HepG2 (cell line): ENCODE measurements at regions not wholly inside any gene's neighbourhood (a gene's known extent, or its start where the extent isn't known, plus 50 kb on each side); places are given as distances from the start of the nearest gene placed in this dataset.
A peak's percentile ranks its signal among the peaks of the same experiment; 100 is the strongest.

Experiments used
- ATF7 ChIP-seq, 2 experiments: fragments of 450-650 bp in 1 of 2; sonication (generic) in 1 of 2; formaldehyde crosslinking in 1 of 2; IDR thresholded peaks; 2 replicates each; pipeline versions ENCODE4 v1.4.0 to v1.6.1; 2016 to 2020; ENCODE audit warnings: antibody characterized with exemption in 1 of 2, mild to moderate bottlenecking in 1 of 2, missing genetic modification reagents in 1 of 2
- CEBPG ChIP-seq: IDR thresholded peaks from 2 replicates; pipeline ENCODE4 v1.6.1; 2016
- ELF1 ChIP-seq: sonication (generic); formaldehyde crosslinking; IDR thresholded peaks from 2 replicates; pipeline ENCODE4 v1.4.0; 2020; ENCODE audit warnings: missing genetic modification reagents
- FOSL2 ChIP-seq: sonication (generic); formaldehyde crosslinking; IDR thresholded peaks from 2 replicates; pipeline ENCODE4 v1.4.0; 2020; ENCODE audit warnings: missing genetic modification reagents
- FOXJ3 ChIP-seq: sonication (generic); formaldehyde crosslinking; IDR thresholded peaks from 2 replicates; pipeline ENCODE4 v1.4.0; 2020; ENCODE audit warnings: missing genetic modification reagents, mild to moderate bottlenecking, borderline replicate concordance
- GATAD2A ChIP-seq: IDR thresholded peaks from 2 replicates; pipeline ENCODE4 v1.6.1; 2016
- ISL2 ChIP-seq: sonication (generic); formaldehyde crosslinking; IDR thresholded peaks from 2 replicates; pipeline ENCODE4 v1.5.0; 2020; ENCODE audit warnings: missing genetic modification reagents
- MIER3 ChIP-seq: IDR thresholded peaks from 2 replicates; pipeline ENCODE4 v1.6.1; 2016; ENCODE audit warnings: missing compliant biosample characterization, borderline replicate concordance
- ZNF441 ChIP-seq: sonication (generic); formaldehyde crosslinking; IDR thresholded peaks from 2 replicates; pipeline ENCODE4 v1.7.0; 2021; ENCODE audit warnings: missing genetic modification reagents, borderline replicate concordance
- ZNF772 ChIP-seq: sonication (generic); formaldehyde crosslinking; IDR thresholded peaks from 2 replicates; pipeline ENCODE4 v1.5.0; 2020; ENCODE audit warnings: mild to moderate bottlenecking, missing genetic modification reagents
- ZSCAN31 ChIP-seq: sonication (generic); formaldehyde crosslinking; IDR thresholded peaks from 2 replicates; pipeline ENCODE4 v1.5.0; 2020; ENCODE audit warnings: low read depth, mild to moderate bottlenecking, missing genetic modification reagents
- TF ChIP-seq, protein P1 (sequence below): sonication (generic); formaldehyde crosslinking; IDR thresholded peaks from 2 replicates; pipeline ENCODE4 v1.4.0; 2020; ENCODE audit warnings: missing genetic modification reagents
- TF ChIP-seq, protein P2 (sequence below): IDR thresholded peaks from 2 replicates; pipeline ENCODE4 v1.6.1; 2016; ENCODE audit warnings: missing genetic modification reagents, missing compliant biosample characterization
- TF ChIP-seq, protein P3 (sequence below): sonication (generic); formaldehyde crosslinking; IDR thresholded peaks from 2 replicates; pipeline ENCODE4 v1.5.1; 2020; ENCODE audit warnings: mild to moderate bottlenecking, missing genetic modification reagents, borderline replicate concordance
- TF ChIP-seq, protein P4 (sequence below): sonication (generic); formaldehyde crosslinking; conservative IDR thresholded peaks from 2 replicates; pipeline ENCODE4 v1.4.0; 2020; ENCODE audit warnings: mild to moderate bottlenecking, missing genetic modification reagents, moderate library complexity
- TF ChIP-seq, protein P5 (sequence below): sonication (generic); formaldehyde crosslinking; IDR thresholded peaks from 2 replicates; pipeline ENCODE4 v1.5.1; 2020; ENCODE audit warnings: mild to moderate bottlenecking, missing genetic modification reagents

DNA sequence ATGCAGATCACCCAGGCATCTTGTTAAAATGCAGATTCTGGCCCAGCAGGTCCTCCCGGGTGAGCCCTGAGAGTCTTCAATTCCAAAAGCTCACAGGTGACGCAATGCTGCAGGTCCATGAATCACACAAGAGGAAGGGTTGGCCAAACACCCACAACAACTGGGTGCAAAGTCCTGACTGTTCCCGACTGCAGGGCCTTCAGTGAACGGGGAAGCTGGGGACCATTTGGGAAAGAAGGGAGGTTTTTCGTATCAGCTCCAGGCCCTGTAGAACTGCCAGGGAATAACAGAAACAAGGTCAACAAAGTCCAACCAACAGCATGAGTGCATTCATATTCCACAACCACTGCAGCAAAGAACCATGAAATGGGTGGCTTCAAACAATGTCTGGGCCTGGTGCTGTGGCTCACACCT is 106.1 kb upstream of the ROPN1B start (continued):
- TF ChIP-seq, protein P1, sequence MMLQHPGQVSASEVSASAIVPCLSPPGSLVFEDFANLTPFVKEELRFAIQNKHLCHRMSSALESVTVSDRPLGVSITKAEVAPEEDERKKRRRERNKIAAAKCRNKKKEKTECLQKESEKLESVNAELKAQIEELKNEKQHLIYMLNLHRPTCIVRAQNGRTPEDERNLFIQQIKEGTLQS = peak; percentile 83
- TF ChIP-seq, protein P2, sequence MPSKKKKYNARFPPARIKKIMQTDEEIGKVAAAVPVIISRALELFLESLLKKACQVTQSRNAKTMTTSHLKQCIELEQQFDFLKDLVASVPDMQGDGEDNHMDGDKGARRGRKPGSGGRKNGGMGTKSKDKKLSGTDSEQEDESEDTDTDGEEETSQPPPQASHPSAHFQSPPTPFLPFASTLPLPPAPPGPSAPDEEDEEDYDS = 0 out of 2 replicates have a peak, but pooled peaks have one; percentile 30
- peak; percentile 96 for TF ChIP-seq CEBPG
- peak; percentile 19; the same call in 1 of the 2 replicates for TF ChIP-seq MIER3
- TF ChIP-seq GATAD2A (CRISPR knock-in tag) = peak; percentile 70
- 0 out of 2 replicates have a peak, but pooled peaks have one; percentile 32 for TF ChIP-seq ISL2 (CRISPR knock-in tag)
- TF ChIP-seq ZSCAN31 (CRISPR knock-in tag) = peak; percentile 58; the same call in 1 of the 2 replicates
- TF ChIP-seq ZNF441 = peak; percentile 38; the same call in 1 of the 2 replicates
- 0 out of 2 replicates have a peak, but pooled peaks have one; percentile 16 for TF ChIP-seq ELF1 (CRISPR knock-in tag)
- TF ChIP-seq FOXJ3 (CRISPR knock-in tag) = peak; percentile 60; the same call in 1 of the 2 replicates
- peak; percentile 66; the same call in 1 of the 2 replicates for TF ChIP-seq ATF7 (IDR thresholded peaks at IDR 0.05)
- TF ChIP-seq ATF7 (CRISPR knock-in tag; IDR thresholded peaks at IDR 0.05) = peak; percentile 70; the same call in 1 of the 2 replicates
- TF ChIP-seq, protein P3, sequence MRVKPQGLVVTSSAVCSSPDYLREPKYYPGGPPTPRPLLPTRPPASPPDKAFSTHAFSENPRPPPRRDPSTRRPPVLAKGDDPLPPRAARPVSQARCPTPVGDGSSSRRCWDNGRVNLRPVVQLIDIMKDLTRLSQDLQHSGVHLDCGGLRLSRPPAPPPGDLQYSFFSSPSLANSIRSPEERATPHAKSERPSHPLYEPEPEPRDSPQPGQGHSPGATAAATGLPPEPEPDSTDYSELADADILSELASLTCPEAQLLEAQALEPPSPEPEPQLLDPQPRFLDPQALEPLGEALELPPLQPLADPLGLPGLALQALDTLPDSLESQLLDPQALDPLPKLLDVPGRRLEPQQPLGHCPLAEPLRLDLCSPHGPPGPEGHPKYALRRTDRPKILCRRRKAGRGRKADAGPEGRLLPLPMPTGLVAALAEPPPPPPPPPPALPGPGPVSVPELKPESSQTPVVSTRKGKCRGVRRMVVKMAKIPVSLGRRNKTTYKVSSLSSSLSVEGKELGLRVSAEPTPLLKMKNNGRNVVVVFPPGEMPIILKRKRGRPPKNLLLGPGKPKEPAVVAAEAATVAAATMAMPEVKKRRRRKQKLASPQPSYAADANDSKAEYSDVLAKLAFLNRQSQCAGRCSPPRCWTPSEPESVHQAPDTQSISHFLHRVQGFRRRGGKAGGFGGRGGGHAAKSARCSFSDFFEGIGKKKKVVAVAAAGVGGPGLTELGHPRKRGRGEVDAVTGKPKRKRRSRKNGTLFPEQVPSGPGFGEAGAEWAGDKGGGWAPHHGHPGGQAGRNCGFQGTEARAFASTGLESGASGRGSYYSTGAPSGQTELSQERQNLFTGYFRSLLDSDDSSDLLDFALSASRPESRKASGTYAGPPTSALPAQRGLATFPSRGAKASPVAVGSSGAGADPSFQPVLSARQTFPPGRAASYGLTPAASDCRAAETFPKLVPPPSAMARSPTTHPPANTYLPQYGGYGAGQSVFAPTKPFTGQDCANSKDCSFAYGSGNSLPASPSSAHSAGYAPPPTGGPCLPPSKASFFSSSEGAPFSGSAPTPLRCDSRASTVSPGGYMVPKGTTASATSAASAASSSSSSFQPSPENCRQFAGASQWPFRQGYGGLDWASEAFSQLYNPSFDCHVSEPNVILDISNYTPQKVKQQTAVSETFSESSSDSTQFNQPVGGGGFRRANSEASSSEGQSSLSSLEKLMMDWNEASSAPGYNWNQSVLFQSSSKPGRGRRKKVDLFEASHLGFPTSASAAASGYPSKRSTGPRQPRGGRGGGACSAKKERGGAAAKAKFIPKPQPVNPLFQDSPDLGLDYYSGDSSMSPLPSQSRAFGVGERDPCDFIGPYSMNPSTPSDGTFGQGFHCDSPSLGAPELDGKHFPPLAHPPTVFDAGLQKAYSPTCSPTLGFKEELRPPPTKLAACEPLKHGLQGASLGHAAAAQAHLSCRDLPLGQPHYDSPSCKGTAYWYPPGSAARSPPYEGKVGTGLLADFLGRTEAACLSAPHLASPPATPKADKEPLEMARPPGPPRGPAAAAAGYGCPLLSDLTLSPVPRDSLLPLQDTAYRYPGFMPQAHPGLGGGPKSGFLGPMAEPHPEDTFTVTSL = peak; percentile 77
- TF ChIP-seq, protein P4, sequence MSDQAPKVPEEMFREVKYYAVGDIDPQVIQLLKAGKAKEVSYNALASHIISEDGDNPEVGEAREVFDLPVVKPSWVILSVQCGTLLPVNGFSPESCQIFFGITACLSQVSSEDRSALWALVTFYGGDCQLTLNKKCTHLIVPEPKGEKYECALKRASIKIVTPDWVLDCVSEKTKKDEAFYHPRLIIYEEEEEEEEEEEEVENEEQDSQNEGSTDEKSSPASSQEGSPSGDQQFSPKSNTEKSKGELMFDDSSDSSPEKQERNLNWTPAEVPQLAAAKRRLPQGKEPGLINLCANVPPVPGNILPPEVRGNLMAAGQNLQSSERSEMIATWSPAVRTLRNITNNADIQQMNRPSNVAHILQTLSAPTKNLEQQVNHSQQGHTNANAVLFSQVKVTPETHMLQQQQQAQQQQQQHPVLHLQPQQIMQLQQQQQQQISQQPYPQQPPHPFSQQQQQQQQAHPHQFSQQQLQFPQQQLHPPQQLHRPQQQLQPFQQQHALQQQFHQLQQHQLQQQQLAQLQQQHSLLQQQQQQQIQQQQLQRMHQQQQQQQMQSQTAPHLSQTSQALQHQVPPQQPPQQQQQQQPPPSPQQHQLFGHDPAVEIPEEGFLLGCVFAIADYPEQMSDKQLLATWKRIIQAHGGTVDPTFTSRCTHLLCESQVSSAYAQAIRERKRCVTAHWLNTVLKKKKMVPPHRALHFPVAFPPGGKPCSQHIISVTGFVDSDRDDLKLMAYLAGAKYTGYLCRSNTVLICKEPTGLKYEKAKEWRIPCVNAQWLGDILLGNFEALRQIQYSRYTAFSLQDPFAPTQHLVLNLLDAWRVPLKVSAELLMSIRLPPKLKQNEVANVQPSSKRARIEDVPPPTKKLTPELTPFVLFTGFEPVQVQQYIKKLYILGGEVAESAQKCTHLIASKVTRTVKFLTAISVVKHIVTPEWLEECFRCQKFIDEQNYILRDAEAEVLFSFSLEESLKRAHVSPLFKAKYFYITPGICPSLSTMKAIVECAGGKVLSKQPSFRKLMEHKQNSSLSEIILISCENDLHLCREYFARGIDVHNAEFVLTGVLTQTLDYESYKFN (CRISPR knock-in tag) = peak; percentile 84
- 0 out of 2 replicates have a peak, but pooled peaks have one; percentile 52 for TF ChIP-seq ZNF772 (CRISPR knock-in tag)
- peak; percentile 95 for TF ChIP-seq FOSL2 (CRISPR knock-in tag)
- TF ChIP-seq, protein P5, sequence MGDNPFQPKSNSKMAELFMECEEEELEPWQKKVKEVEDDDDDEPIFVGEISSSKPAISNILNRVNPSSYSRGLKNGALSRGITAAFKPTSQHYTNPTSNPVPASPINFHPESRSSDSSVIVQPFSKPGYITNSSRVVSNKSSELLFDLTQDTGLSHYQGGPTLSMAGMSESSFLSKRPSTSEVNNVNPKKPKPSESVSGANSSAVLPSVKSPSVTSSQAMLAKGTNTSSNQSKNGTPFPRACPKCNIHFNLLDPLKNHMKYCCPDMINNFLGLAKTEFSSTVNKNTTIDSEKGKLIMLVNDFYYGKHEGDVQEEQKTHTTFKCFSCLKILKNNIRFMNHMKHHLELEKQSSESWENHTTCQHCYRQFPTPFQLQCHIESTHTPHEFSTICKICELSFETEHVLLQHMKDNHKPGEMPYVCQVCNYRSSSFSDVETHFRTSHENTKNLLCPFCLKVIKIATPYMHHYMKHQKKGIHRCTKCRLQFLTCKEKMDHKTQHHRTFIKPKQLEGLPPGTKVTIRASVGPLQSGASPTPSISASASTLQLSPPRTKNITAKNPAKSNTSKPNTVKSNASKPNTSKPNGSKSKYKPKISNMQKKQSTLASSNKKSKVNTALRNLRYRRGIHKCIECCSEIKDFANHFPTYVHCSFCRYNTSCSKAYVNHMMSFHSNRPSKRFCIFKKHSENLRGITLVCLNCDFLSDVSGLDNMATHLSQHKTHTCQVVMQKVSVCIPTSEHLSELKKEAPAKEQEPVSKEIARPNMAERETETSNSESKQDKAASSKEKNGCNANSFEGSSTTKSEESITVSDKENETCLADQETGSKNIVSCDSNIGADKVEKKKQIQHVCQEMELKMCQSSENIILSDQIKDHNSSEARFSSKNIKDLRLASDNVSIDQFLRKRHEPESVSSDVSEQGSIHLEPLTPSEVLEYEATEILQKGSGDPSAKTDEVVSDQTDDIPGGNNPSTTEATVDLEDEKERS (CRISPR knock-in tag) = 0 out of 2 replicates have a peak, but pooled peaks have one; percentile 37
